ENCODE measurements at regions not wholly inside any gene's neighbourhood (a gene's known extent, or its start where the extent isn't known, plus 50 kb on each side); places are given as distances from the start of the nearest gene placed in this dataset.

GRCh38 chr3:28066020-28066419 is 175.4 kb upstream of the CMC1 start:
- H3K4me3 ChIP-seq (ENCODE audit: low read depth in 1 of 3, low read length in 3 of 3) = no peak overlapping the region
- H3K27ac ChIP-seq (ENCODE audit: low read depth in 1 of 2, low read length in 2 of 2) = no peak overlapping the region
- no peaks in the 10 kb centered on the region for H3K36me3 ChIP-seq (ENCODE audit: control insufficient read depth in 4 of 4, insufficient read depth in 3 of 4, low read depth in 1 of 4, low read length in 3 of 4)
- H3K4me1 ChIP-seq (ENCODE audit: control insufficient read depth in 4 of 4, insufficient read depth in 4 of 4, low read length in 3 of 4) = no peaks in the 10 kb centered on the region
- no peaks in the 10 kb centered on the region for H3K27me3 ChIP-seq (ENCODE audit: control insufficient read depth in 4 of 4, insufficient read depth in 4 of 4, low read length in 3 of 4)
- TF ChIP-seq RXRA (IDR thresholded peaks at IDR 0.05) (no peak), ATF3 (IDR thresholded peaks at IDR 0.05) (no peak), CTCF (IDR thresholded peaks at IDR 0.05; ENCODE audit: low read depth, low read length, missing input control) (no peak), JUND (IDR thresholded peaks at IDR 0.05) (no peak), TAF1 (conservative IDR thresholded peaks at IDR 0.05) (no peak), NR2F2 (IDR thresholded peaks at IDR 0.05) (no peak), HNF4G (IDR thresholded peaks at IDR 0.05) (no peak), YY1 (IDR thresholded peaks at IDR 0.05) (no peak), FOXA2 (IDR thresholded peaks at IDR 0.05) (no peak)
- H3K9me3 ChIP-seq (ENCODE audit: control insufficient read depth in 4 of 4, low read length in 3 of 4) = peaks cover 1 to 12% (median 4%) of the 10 kb centered on the region in 4 donors
- no peak for DNase-seq (ENCODE audit: low spot score)
- no peak overlapping the region for H3K9ac ChIP-seq (ENCODE audit: low read depth in 1 of 2, low read length in 2 of 2)
- WGBS = 92% methylated on average over 5 of the region's 5 CpGs

GRCh38 chr3:28067014-28067413 is 174.4 kb upstream of the CMC1 start:
- Histone ChIP-seq H3K9me3 (ENCODE audit: control insufficient read depth in 4 of 4, low read length in 3 of 4) (peaks cover 1 to 12% (median 4%) of the 10 kb centered on the region in 4 donors), H3K4me1 (ENCODE audit: control insufficient read depth in 4 of 4, insufficient read depth in 4 of 4, low read length in 3 of 4) (no peaks in the 10 kb centered on the region), H3K27ac (ENCODE audit: low read depth in 1 of 2, low read length in 2 of 2) (no peak overlapping the region), H3K27me3 (ENCODE audit: control insufficient read depth in 4 of 4, insufficient read depth in 4 of 4, low read length in 3 of 4) (no peaks in the 10 kb centered on the region), H3K36me3 (ENCODE audit: control insufficient read depth in 4 of 4, insufficient read depth in 3 of 4, low read depth in 1 of 4, low read length in 3 of 4) (no peaks in the 10 kb centered on the region), H3K9ac (ENCODE audit: low read depth in 1 of 2, low read length in 2 of 2) (no peak overlapping the region), H3K4me3 (ENCODE audit: low read depth in 1 of 3, low read length in 3 of 3) (no peak overlapping the region)
- no peak for TF ChIP-seq REST (IDR thresholded peaks at IDR 0.05)
- TF ChIP-seq MAX (IDR thresholded peaks at IDR 0.05) = no peak
- TF ChIP-seq RAD21 (IDR thresholded peaks at IDR 0.05) = no peak
- TF ChIP-seq HNF4A (conservative IDR thresholded peaks at IDR 0.05) = no peak
- no peak for TF ChIP-seq HNF4G (IDR thresholded peaks at IDR 0.05)
- TF ChIP-seq SP1 (IDR thresholded peaks at IDR 0.05) = no peak
- no peak for TF ChIP-seq ZBTB33 (IDR thresholded peaks at IDR 0.05)
- no peak for TF ChIP-seq GABPA (IDR thresholded peaks at IDR 0.05 in 1 of 2, conservative IDR thresholded peaks at IDR 0.05 in 1 of 2)
- 89% methylated on average over 2 of the region's 2 CpGs for WGBS
- no peak for DNase-seq (ENCODE audit: low spot score)
